OCI-LY3 (cell line): ENCODE measurements at regions not wholly inside any gene's neighbourhood (a gene's known extent, or its start where the extent isn't known, plus 50 kb on each side); places are given as distances from the start of the nearest gene placed in this dataset.

Experiments used
- CTCF ChIP-seq: fragments of 200-600, 300-600 bp; sonication (generic); IDR thresholded peaks from 2 replicates; pipeline ENCODE4 v1.5.1; 2014; ENCODE audit warnings: antibody characterized with exemption, low read length, low read depth
- EZH2phosphoT487 ChIP-seq: fragments of 200-600 bp; shearing (Covaris generic); IDR thresholded peaks from 2 replicates; pipeline ENCODE4 v1.6.1; 2018; ENCODE audit warnings: antibody characterized with exemption, mixed run types, low read depth

DNA sequence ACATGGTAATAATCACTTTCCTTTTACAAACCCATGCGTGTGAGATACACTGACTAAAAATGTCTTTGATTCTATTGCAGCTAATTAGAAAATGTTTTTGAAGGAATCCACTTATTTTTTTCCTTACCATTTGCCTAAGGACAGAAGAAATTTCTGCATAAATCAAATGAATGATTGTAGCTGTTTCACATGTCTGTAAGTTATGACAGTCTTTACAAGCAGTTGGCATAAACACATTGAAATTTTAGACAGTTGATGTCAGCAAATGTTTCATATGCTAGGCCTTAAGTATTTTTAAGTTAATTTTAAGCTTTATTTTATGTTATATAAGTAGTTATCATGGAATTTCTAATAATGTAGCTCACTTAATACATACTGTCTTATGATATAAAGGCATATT, 598.4 kb upstream of the SLITRK6 start:
- TF ChIP-seq CTCF (no peak), EZH2phosphoT487 (no peak)
